Astrocyte (in vitro differentiated cells and primary cell): ENCODE measurements at regions not wholly inside any gene's neighbourhood (a gene's known extent, or its start where the extent isn't known, plus 50 kb on each side); places are given as distances from the start of the nearest gene placed in this dataset.

Experiments
- CTCF ChIP-seq: IDR thresholded peaks from 2 replicates; pipeline ENCODE4 v1.5.1; 2011; ENCODE audit warnings: low read depth, mild to moderate bottlenecking, inconsistent platforms, low read length, moderate library complexity; ENCODE audit not compliant: insufficient read depth
- EZH2 ChIP-seq: IDR thresholded peaks from 2 replicates; pipeline ENCODE4 v1.6.1; 2012; ENCODE audit warnings: mild to moderate bottlenecking, low read length, inconsistent platforms; ENCODE audit not compliant: insufficient read depth

DNA sequence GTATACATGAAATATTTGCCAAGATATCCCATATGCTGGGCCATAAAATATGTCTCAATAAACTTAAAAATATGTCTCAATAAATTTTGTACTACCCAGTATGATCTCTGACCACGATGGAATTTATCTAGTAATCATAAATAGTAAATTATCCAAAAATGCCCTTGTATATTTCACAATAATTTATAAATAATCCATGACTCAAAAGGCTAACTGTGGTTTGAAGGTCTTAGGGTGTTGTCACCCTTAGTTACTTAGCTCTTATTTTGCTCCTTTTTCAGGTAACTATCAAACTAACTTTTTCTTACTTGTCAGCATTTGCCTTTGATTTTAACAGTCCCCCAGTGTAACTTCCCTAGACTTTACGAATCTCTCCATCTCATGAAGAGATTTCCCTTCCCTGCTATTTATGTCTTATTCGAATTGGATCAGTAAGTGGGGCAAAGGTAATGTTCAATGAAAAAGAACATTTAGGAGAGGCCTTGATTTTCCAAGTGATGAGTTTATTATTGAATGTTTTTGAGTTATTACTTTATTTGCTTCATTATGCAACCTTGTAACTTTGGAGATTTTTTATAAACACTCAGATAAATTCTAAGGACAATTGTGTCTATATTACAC is 109.0 kb upstream of the THBS2 start:
- TF ChIP-seq CTCF (no peak), EZH2 (no peak)
